ENCODE measurements at regions not wholly inside any gene's neighbourhood (a gene's known extent, or its start where the extent isn't known, plus 50 kb on each side); places are given as distances from the start of the nearest gene placed in this dataset.

- H2AFZ ChIP-seq (ENCODE audit: low read depth) = no peak overlapping the region
- H3K27ac ChIP-seq = no peak overlapping the region
- no peak overlapping the region for H3K4me3 ChIP-seq (IDR thresholded peaks at IDR 0.05; ENCODE audit: insufficient read depth, low read depth, low read length)
- no peaks in the 10 kb centered on the region for H3K4me1 ChIP-seq (ENCODE audit: low read depth, poor library complexity, severe bottlenecking)
- no peak overlapping the region for H3K4me2 ChIP-seq
- no peak overlapping the region for H3K9ac ChIP-seq
- TF ChIP-seq CTCF (conservative IDR thresholded peaks at IDR 0.05; ENCODE audit: low read depth, low read length) = no peak
- no peaks in the 10 kb centered on the region for H3K27me3 ChIP-seq (ENCODE audit: insufficient read depth, low read depth)
- no peaks in the 10 kb centered on the region for H3K36me3 ChIP-seq (ENCODE audit: insufficient read depth)
- H3K79me2 ChIP-seq (ENCODE audit: insufficient read depth, low read depth) = no peaks in the 10 kb centered on the region
- H4K20me1 ChIP-seq (ENCODE audit: insufficient read depth) = no peaks in the 10 kb centered on the region
These were observed 240.0 kb downstream of the ZNF621 start for GRCh38 chr3:40764747-40765146.

- TF ChIP-seq CTCF (conservative IDR thresholded peaks at IDR 0.05; ENCODE audit: low read depth, low read length) = no peak
- no peaks in the 10 kb centered on the region for H3K36me3 ChIP-seq (ENCODE audit: insufficient read depth)
- no peak overlapping the region for H3K27ac ChIP-seq
- H3K9ac ChIP-seq = no peak overlapping the region
- no peaks in the 10 kb centered on the region for H3K79me2 ChIP-seq (ENCODE audit: insufficient read depth, low read depth)
- H3K4me3 ChIP-seq (IDR thresholded peaks at IDR 0.05; ENCODE audit: insufficient read depth, low read depth, low read length) = no peak overlapping the region
- no peak overlapping the region for H2AFZ ChIP-seq (ENCODE audit: low read depth)
- no peak overlapping the region for H3K4me2 ChIP-seq
- no peaks in the 10 kb centered on the region for H3K4me1 ChIP-seq (ENCODE audit: low read depth, poor library complexity, severe bottlenecking)
- no peaks in the 10 kb centered on the region for H4K20me1 ChIP-seq (ENCODE audit: insufficient read depth)
- no peaks in the 10 kb centered on the region for H3K27me3 ChIP-seq (ENCODE audit: insufficient read depth, low read depth)
These were observed 241.1 kb downstream of the ZNF621 start for GRCh38 chr3:40765884-40766283.

- H3K4me2 ChIP-seq = no peak overlapping the region
- no peak overlapping the region for H2AFZ ChIP-seq (ENCODE audit: low read depth)
- H3K79me2 ChIP-seq (ENCODE audit: insufficient read depth, low read depth) = no peaks in the 10 kb centered on the region
- H4K20me1 ChIP-seq (ENCODE audit: insufficient read depth) = no peaks in the 10 kb centered on the region
- H3K9ac ChIP-seq = no peak overlapping the region
- H3K27ac ChIP-seq = no peak overlapping the region
- no peak overlapping the region for H3K4me3 ChIP-seq (IDR thresholded peaks at IDR 0.05; ENCODE audit: insufficient read depth, low read depth, low read length)
- H3K4me1 ChIP-seq (ENCODE audit: low read depth, poor library complexity, severe bottlenecking) = no peaks in the 10 kb centered on the region
- H3K27me3 ChIP-seq (ENCODE audit: insufficient read depth, low read depth) = no peaks in the 10 kb centered on the region
- no peaks in the 10 kb centered on the region for H3K36me3 ChIP-seq (ENCODE audit: insufficient read depth)
- no peak for TF ChIP-seq CTCF (conservative IDR thresholded peaks at IDR 0.05; ENCODE audit: low read depth, low read length)
These were observed 241.6 kb downstream of the ZNF621 start for GRCh38 chr3:40766396-40766795.

GRCh38 chr3:40768046-40768445 is 243.3 kb downstream of the ZNF621 start:
- no peak overlapping the region for H3K9ac ChIP-seq
- no peaks in the 10 kb centered on the region for H3K36me3 ChIP-seq (ENCODE audit: insufficient read depth)
- no peaks in the 10 kb centered on the region for H4K20me1 ChIP-seq (ENCODE audit: insufficient read depth)
- H3K27ac ChIP-seq = no peak overlapping the region
- H3K4me3 ChIP-seq (IDR thresholded peaks at IDR 0.05; ENCODE audit: insufficient read depth, low read depth, low read length) = no peak overlapping the region
- H2AFZ ChIP-seq (ENCODE audit: low read depth) = no peak overlapping the region
- no peaks in the 10 kb centered on the region for H3K4me1 ChIP-seq (ENCODE audit: low read depth, poor library complexity, severe bottlenecking)
- TF ChIP-seq CTCF (conservative IDR thresholded peaks at IDR 0.05; ENCODE audit: low read depth, low read length) = no peak
- H3K79me2 ChIP-seq (ENCODE audit: insufficient read depth, low read depth) = no peaks in the 10 kb centered on the region
- H3K4me2 ChIP-seq = no peak overlapping the region
- H3K27me3 ChIP-seq (ENCODE audit: insufficient read depth, low read depth) = no peaks in the 10 kb centered on the region

GRCh38 chr3:40768536-40768935 is 243.8 kb downstream of the ZNF621 start:
- no peaks in the 10 kb centered on the region for H3K79me2 ChIP-seq (ENCODE audit: insufficient read depth, low read depth)
- no peaks in the 10 kb centered on the region for H3K36me3 ChIP-seq (ENCODE audit: insufficient read depth)
- H3K9ac ChIP-seq = no peak overlapping the region
- H3K27me3 ChIP-seq (ENCODE audit: insufficient read depth, low read depth) = no peaks in the 10 kb centered on the region
- TF ChIP-seq CTCF (conservative IDR thresholded peaks at IDR 0.05; ENCODE audit: low read depth, low read length) = no peak
- H2AFZ ChIP-seq (ENCODE audit: low read depth) = no peak overlapping the region
- H4K20me1 ChIP-seq (ENCODE audit: insufficient read depth) = no peaks in the 10 kb centered on the region
- no peaks in the 10 kb centered on the region for H3K4me1 ChIP-seq (ENCODE audit: low read depth, poor library complexity, severe bottlenecking)
- no peak overlapping the region for H3K4me2 ChIP-seq
- no peak overlapping the region for H3K4me3 ChIP-seq (IDR thresholded peaks at IDR 0.05; ENCODE audit: insufficient read depth, low read depth, low read length)
- H3K27ac ChIP-seq = no peak overlapping the region

Data from KMS-11 (cell line).